ENCODE measurements at regions not wholly inside any gene's neighbourhood (a gene's known extent, or its start where the extent isn't known, plus 50 kb on each side); places are given as distances from the start of the nearest gene placed in this dataset. TPM values are rescaled to one million over a fixed set of nuclear protein-coding genes. Genes with fewer than 3 reads are reported as not detected.

DNA sequence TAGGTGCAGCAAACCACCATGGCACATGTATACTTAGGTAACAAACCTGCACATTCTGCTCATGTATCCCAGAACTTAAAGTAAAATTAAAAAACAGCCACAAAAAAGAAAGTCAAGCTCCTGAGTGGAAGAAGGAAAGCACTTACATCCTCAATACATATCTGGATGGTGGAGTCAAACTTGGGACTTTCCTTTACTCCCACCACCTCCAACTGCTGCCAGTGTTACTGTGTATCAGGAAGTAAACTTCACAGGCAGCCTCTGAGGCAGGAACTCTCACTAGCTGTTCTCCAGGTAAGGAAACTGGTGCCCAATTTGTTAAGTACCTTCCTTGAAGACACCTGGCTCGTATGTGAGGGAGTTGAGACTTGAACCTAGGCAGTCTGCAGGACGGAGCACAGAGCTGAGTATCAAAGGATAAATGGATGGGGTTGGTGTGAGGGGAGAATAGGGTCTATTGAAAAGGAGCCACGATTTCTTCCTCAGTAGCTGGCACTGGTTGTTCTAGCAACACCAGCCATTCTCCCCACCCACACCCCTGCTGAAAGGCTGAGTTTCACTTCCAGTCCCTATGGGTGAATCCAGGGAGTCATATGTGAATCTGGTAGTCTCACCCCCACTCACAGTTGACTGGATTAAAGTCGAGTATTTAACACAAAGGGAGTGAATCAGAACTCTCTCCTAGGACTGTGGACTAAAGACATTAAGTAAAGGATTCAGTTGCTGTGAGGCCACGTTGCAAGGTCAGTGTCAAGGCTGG, 50.0 kb upstream of the GPR39 start:
- intact Hi-C loops (cut with DNase I): no loop called here
- no peak for DNase-seq (ENCODE audit: low spot score)
- no peak for ATAC-seq

Small RNA genes in the stretch of these regions (microRNA-seq; reads per million reads assigned to microRNA genes)
- not detected for gene MIR663B

All from sciatic nerve (tissue), 2 donors.